NOMO-1 (cell line): ENCODE measurements at regions not wholly inside any gene's neighbourhood (a gene's known extent, or its start where the extent isn't known, plus 50 kb on each side); places are given as distances from the start of the nearest gene placed in this dataset.

ENCODE experiments used
- DNase-seq, 2 experiments: peaks; one replicate each; lab custom pipeline; 2025; ENCODE audit not compliant: unreplicated experiment in 2 of 2; lab: John Stamatoyannopoulos, UW

DNA sequence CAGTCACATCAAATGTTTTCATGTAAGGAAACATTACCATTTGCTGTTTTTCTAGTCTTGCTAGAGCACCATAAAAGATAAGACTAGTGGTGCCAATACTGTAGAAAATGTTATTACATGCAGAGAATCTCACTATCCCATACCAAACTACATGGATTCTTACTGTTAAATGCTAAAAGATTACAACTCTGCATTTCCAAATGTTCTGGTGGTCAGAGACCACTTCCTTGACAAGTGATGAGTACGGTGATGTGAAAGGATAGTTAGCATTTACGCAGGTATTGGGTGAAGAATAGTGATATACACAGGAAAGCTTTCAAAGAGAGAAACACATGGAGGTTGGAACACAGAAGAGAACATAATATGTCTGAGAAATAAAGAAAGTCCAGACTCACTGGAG lies 98.2 kb downstream of the GGTLC2 start:
- DNase-seq: no peak

DNA sequence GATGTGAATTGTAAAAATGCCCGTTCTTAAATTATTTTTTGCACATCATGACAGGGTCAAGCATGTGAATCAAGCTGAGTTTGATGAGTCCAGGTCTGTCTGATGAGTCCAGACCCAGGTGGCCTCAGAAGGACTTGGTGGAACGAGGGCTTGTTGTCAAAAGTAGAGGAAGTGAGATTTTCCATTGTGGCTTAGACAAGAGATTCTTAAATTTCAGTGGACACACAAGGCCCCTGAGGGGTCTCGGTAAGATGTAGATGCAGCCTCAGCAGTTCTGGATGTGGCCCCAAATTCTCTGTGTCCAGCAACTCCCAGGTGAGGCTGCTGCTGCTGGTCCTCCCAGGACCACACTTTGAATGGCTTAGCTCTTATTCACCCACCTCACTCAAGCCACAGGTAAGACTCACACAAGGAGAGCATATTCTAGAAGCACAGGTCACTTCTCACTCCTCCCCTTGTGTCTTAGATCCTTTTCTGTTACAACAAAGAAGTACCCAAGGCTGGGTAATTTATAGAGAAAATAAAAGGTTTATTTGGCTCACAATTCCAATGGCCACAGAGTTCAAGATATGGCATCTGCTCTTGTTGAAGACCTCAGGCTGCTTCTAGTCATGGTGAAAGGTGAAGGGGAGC lies 98.8 kb downstream of the GGTLC2 start:
- no peak for DNase-seq

DNA sequence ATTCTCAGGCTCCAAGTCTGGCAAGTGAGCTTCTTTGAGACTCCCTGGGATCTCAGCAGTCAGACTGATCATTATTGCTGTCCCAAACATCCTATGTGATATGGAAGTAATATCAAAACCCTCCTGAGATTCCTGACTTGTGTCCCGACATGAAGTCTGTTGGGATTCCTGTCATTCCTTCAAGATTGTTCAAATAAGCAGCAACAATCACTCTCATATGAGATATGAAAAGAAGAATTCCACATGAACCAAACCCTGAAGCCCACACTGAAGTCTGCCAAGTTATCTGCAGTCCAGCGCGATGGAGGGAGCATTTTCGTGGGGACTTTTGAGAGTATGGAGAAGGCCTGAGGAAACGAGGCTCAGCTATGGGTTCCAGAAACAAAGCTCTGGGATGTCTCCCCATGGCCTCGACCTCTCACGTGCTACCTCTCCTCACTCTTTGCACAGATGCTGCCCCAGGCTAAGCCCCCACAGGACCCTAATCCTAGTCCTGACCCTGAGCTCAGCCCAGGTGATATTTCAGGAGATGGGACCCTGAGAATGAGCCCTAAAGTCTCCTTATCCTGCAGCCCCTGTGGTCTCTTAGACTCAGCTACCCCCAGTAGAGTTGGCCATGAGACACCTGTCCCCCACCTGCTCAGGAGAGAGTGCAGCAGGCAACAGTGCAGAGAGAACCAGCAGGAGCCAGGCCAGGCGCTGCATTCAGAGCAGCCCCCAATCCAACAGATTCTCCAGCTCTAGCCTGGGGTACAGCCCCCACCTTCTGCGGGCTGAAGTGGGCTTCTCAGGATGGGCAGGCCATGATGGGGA lies 100.2 kb downstream of the GGTLC2 start:
- no peak for DNase-seq

DNA sequence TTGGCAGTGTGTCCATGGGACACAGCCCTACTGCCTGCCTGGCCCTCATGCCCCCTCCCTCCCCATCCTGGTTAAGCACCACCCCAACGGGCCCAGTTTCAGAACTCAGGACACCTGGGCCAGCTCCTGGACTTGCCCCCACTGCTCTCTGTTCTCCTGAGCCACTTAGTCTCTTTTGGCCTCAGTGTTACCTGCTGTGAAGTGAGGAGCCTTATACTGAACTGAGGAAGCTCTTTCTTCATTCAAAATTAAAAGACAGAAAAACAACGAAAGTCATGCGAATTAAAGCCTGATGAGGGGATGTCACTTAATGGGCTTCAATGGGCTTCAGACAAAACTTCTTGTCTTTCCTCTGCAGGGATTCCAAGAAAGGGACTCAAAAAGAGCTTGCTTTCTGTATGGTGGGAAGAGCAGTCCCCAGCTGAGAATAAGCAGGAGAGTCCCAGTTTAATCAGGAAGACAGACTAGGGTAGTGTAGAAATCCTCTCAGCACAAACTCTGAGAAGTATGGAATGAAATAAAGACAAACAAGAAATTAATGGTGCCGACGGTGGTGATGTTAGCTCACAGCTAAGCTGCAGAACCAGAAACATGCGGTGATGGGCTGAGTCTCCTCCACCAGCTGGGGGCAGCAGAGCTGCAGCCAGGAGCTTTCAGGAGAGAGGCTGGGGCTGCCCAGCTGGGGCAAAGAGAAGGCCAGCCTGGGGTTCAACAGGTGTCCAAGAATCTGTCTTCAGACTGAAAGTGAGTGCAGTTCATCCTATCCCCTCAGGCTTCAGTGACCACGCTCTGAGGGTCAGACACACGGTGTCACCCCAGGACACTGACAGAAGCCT lies 101.0 kb downstream of the GGTLC2 start:
- peak; percentile 13 to 24 for DNase-seq

DNA sequence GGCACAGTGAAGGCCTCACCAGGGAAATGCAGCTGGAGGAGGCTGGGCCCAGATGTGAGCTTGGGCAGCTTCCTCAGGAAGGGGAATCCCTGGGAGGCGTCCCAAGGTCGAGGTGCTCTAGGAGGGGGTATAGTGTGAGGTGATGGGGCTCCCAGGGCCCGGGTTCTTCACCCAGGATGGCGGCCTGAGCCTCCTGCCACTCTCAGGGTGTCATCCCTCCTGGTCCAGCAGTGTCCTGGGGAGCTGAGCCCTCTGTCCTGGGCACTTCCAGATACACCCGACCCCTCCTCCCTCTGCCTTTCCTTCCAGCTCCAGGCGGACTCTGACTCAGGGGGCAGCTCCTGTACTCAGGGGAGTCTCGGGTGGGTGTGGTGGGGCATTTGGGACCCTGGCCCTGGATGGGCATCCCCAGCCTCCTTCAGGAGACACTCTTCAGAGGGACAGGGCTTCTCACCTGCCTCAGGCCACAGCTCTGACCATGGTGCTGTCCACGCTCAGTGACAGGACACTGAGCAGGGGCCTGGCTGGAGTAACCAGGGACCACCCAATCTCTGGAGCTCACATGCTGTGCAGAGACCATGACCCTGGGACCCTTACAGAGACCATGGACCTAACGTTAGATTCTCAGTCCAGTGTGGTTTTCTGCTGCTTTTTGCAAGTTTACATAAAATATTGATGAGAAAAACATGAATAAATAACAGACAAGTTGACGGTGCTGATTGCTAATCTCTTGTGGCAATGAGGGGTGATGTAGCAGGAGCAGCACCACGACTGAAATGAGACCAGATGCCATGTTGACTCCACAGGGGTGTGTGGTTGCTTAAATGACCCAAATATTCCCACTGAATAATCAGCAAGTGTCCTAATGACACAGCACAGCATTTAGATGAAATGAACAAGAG lies 101.9 kb downstream of the GGTLC2 start:
- no peak for DNase-seq

DNA sequence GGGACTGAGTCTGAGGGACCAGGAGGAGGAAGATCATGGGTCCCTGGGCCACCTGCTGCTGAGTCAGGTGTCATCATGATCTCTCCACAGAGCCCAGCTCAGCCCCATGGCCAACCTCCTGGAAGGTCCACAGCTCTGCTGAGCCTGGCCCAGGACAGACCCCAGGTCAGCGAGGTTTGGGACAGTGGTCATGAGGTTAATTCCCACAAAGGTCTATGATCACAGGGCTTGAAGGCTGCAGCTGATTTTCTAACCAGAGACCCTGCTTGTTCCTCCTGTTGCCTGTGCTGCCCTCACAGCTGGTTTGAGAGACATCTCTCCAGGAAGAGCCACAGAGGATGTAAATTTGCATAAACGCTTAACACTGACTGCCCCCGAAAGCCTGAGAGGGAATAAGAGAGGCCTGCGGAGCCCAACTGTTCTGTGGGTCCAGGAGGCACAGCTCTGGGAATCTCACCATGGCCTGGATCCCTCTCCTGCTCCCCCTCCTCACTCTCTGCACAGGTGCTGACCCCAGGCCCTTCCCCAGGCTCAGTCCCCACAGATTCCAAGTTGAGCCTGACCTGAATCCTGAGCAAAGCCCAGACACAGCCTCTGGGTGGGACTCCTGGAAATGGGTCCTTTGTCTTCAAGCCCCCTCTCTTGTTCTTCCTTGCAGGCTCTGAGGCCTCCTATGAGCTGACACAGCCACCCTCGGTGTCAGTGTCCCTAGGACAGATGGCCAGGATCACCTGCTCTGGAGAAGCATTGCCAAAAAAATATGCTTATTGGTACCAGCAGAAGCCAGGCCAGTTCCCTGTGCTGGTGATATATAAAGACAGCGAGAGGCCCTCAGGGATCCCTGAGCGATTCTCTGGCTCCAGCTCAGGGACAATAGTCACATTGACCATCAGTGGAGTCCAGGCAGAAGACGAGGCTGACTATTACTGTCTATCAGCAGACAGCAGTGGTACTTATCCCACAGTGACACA lies 102.8 kb downstream of the GGTLC2 start:
- no peak for DNase-seq

DNA sequence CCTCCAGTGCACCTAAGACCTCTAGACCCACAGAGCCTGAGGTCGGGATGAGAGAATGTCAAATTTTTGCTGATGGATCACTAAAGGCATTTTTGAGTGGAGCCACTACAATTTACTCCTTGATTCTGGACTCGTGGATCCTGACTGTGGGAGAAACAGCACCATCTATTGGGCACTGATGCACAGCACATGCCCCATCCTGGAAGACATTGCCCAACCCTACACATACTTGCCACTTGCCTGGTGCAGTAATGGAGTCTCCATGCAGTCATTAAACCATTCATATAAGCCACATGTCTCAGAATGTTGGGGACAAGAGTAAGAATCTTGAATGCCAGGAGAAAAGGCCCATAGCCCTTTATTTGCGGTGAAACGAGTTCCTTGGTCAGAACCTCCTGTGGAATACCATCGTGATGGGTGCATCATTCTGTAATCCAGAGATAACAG lies 103.9 kb downstream of the GGTLC2 start:
- DNase-seq: peak; percentile 15 to 46

DNA sequence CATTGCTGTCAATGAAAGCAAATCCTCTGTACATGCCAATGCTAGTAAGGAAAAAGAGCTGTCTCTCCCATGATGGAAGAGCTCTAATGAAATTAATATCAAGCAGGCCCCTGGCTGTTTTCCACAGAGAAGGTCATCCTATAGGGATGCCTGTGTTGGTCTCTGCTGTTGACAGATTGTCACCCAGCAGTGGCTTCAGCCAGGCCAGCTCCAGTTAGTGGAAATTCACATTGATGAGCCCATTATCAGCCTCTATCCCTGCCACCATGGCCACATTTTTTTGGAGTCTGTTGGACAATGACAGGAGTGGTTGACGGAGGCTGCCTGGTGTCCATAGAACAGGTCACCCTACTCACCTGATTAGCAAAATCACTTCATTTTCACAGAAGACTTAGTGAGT lies 104.3 kb downstream of the GGTLC2 start:
- no peak for DNase-seq

DNA sequence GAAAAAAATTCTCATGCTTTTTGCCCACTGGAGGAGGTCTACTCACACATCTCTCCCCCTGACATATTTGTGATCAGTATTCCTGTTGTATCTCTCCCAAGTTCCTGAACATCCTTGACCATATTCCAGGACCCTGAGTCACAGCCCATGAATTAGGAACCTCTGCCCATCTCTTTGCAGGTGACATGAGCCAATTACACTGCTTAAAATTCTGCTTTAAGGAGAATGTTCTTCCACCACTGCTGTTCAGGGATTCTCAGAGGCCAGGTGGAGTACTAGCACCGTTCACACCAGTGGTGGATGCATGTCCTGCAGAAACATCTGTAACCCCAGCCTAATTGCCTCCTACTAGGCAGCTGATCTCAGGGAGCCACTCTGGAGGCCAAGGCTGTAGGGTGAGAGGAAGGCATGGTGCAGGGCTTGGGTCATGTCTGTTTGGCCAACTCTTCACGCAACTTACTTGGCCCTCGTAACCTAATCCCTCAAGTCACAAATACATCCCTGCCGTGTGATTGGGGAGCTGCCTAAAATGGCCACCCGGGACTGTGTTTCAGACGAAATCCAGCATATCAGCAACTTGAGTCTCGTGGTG lies 104.8 kb downstream of the GGTLC2 start:
- no peak for DNase-seq

DNA sequence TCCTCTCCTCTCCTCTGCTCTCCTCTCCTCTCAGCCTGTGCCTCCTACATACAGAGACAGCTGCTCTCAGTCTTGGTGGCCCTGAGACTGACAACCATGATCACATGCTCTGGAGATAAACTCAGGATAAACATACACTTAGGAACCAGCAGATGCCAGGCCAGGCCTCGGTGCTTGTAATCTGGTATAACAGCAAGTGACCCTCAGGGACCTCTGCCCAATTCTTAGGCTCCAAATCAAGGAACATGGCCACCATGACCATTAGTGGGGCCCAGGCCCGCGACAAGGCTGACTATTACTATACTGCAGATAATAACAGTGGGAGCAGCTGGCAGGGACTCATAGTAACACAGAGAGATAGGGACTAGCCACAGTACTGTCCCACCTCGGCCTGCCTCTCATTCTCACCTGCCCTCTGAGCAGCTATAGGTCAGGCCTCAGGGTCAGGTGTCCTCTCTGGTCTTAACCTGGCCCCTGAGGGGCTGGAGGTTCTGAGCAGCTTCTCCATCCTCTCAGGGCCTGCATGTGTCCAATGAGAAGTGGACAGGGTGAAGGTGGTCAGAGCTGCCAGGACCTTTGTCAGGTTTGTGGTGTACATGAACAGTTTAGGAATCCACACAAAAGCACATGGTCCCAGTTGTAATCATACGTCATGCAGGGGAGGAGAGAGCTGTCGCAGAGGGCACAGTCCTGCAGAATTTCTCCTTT lies 106.1 kb downstream of the GGTLC2 start:
- no peak for DNase-seq

DNA sequence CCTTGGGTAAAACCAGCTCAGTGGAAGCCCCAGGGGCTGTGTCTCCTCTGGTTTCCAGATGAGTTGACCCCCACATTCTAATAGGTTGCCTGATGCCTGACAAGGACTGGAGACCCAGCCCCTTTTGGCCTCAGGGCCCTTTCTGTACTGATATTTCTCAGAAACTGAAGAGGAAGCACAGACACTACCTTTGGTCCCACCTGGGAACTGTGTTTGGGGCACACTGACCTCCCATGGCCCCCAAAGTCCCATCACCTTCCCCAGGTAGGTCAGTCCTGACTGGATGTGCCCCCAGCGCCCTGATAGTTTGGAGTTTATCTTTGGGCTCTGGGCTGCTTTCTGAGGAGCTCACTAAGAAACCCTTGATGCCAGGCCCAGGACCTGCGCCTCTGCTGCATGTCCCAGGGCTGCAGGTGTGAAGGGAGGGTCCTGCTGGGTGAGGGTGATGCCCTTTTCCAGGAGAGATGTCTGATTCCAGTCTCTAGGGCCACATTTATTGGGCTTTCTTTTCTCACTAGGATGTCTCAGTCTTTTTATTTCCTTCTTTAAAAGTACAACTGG lies 106.7 kb downstream of the GGTLC2 start:
- no peak for DNase-seq

DNA sequence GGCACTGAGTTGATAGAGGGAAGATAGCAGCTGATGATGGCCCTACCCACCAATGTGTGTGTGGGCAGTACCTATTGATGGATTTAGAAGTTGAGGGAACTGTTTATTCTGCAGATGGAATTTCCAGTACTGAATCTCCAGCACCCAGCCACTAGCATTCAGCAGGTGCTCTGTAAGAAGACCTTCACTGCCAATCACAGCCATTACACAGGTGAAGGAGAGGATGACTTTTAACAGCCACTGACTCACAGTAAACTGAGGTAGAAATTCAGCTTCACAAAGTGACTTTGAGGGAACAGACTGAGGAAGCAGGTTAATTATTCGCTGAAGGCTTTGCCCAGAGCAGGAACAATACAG lies 107.8 kb downstream of the GGTLC2 start:
- no peak for DNase-seq

DNA sequence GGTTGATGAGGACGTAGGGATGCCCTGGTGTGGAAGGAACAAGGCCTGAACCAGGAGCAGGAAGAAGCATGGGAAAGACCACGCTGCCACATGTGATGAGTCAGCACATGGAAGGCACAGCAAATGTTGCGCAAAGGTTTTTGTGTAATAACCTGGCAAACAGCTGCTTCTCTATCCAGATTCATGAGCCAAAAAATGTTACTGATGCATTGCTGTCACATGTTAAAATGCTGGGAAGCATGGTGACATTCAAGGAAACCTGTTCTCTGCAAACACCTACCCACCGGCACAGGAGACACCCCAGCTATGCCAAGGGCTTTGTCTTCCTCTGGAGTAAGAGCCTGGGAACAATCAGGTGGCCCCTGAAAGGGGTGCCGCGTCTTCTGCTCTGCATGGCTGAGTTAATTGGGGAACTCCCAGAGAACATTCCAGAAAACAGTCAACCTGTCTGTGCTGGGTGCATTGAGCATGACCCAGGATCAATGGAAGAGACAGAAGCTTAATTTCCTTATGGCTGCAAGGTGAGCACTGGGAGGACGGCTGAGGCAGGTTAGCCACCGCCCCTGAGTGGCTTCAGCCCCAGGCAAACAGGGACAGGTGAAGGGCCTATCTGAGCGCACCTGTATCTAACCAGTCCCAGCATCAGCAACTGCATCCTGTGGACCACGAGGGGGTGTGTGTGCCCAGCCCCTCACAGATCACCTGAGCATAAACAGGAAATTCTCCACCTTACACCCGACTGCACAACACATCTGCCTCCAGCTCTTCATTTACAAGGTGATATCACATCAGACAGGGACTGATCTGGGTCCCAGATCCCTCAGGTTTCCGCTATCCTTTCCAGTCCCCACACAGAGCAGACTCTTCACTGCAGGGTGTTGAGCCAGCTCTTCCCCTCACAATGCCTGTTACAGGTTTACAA lies 108.4 kb downstream of the GGTLC2 start:
- peak; percentile 31 to 45 for DNase-seq

DNA sequence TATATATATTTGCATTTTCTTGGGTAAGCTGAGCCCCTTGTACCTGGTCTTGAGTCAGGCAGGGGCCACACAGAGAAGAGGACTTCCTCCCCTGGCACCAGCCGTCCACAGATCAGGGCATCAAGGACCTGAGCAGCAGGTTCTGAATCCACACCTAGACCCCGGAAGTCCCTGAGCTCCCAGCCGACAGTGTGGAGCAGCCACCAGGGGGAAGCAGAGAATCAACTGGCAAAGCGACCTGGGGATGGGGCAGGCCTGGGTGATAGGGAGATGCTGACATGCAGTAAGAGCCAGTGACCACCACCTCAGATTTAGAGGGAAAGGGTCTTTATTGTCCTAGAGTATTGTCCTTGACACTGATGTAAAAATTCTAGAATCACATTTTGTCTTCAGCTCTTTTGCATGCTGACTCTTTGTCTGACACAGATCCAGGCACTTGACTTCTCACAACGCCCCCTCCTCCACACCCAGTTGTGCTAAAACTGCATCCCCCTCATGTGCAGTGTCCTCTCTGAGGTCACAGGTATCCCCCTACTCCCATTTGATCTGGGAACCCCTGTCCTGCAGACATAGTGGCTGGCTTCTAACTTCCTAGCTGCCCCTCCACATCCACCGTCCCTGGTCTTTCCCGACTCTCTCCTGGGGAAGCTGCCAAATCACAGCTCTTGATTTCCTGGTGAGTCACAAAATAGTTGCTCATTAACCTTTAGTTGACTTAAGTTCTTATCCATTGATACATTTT lies 109.3 kb downstream of the GGTLC2 start:
- peak; percentile 58 to 63 for DNase-seq

DNA sequence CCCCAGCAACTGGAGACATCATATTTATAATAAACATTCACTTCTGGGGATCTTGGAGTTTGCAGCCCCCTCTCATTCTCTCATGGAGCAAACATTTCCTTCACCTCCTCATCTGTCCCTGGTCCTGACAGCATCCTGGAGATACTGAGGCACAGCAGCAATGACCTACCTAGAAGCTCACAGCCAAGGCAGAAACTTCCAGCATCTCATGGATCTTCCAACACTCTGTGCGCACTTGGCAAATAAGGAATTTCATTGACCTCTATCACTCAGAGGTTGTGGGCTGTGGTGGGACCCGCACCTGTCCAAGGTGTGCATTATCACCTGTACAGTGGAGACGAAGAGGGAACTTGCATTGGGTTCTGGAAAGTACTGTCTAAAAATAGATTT lies 109.8 kb downstream of the GGTLC2 start:
- DNase-seq: no peak
